B cell (primary cell): ENCODE measurements at regions not wholly inside any gene's neighbourhood (a gene's known extent, or its start where the extent isn't known, plus 50 kb on each side); places are given as distances from the start of the nearest gene placed in this dataset.

Experiments used
- EZH2 ChIP-seq: IDR thresholded peaks from 2 replicates; pipeline ENCODE4 v1.6.1; 2012; ENCODE audit warnings: borderline replicate concordance, low read depth, mild to moderate bottlenecking, moderate library complexity, low read length; ENCODE audit not compliant: insufficient read depth, poor library complexity, severe bottlenecking
- TF ChIP-seq, protein P1 (sequence below): fragments of 200-600 bp; IDR thresholded peaks from one replicate; pipeline ENCODE4 v1.8.0; 2022; ENCODE audit warnings: antibody characterized with exemption, mild to moderate bottlenecking

DNA sequence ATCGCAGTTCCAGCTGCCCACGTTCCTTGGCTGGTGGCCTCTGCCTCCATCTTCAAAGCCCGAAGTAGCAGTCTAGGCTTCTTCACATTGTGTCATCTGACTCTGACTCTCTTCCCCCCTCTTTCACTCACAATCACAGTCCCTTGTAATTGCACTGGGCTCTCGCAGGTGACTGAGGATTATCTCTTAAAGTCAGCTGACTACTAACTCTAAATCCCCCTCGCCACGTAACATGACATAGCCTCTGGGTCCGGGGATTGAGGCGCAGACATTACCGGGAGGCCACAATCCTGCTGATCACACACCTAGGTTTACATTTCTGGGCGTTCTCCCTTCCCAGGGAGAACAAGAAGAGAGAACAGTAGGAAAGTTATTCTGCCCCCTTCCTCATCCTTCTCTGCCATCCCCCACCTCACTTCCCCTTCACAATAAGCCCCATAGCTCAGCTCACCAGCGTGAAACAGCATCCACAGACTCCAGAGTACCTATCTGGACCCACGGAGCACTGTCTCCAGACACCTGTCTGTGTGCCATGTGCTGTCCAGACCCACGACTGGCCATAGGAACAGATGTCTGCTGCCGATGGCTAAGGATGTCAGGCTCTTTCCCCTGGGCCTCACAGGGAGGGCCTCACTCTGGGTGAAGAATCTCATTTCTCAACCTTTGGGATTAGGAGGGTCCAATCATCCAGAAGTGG, 64.3 kb upstream of the FZD7 start:
- TF ChIP-seq, protein P1, sequence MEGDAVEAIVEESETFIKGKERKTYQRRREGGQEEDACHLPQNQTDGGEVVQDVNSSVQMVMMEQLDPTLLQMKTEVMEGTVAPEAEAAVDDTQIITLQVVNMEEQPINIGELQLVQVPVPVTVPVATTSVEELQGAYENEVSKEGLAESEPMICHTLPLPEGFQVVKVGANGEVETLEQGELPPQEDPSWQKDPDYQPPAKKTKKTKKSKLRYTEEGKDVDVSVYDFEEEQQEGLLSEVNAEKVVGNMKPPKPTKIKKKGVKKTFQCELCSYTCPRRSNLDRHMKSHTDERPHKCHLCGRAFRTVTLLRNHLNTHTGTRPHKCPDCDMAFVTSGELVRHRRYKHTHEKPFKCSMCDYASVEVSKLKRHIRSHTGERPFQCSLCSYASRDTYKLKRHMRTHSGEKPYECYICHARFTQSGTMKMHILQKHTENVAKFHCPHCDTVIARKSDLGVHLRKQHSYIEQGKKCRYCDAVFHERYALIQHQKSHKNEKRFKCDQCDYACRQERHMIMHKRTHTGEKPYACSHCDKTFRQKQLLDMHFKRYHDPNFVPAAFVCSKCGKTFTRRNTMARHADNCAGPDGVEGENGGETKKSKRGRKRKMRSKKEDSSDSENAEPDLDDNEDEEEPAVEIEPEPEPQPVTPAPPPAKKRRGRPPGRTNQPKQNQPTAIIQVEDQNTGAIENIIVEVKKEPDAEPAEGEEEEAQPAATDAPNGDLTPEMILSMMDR, result no peak
- no peak for TF ChIP-seq EZH2
